Adrenal gland (tissue), 5 donors: ENCODE measurements at regions not wholly inside any gene's neighbourhood (a gene's known extent, or its start where the extent isn't known, plus 50 kb on each side); places are given as distances from the start of the nearest gene placed in this dataset.

Source experiments
- POLR2A ChIP-seq, 2 donors: fragments of 450-650 bp; IDR thresholded peaks; one replicate each; pipeline ENCODE4 v1.6.1; 2017; ENCODE audit warnings: antibody characterized with exemption in 2 of 2, mild to moderate bottlenecking in 2 of 2, moderate library complexity in 1 of 2
- TF ChIP-seq, protein P1 (sequence below), 6 experiments: fragments of 450-650 bp in 4 of 6; fragments of 200-600 bp in 2 of 6; sonication (generic) in 1 of 6; IDR thresholded peaks; 1 replicate in 5 of 6; 2 replicates in 1 of 6; pipeline versions ENCODE4 v1.5.1 to v1.8.0; 2016 to 2021; ENCODE audit warnings: antibody characterized with exemption in 6 of 6, mild to moderate bottlenecking in 2 of 6, moderate library complexity in 1 of 6
- donor health status: DM: no; HTN: no; CAD: no.

DNA sequence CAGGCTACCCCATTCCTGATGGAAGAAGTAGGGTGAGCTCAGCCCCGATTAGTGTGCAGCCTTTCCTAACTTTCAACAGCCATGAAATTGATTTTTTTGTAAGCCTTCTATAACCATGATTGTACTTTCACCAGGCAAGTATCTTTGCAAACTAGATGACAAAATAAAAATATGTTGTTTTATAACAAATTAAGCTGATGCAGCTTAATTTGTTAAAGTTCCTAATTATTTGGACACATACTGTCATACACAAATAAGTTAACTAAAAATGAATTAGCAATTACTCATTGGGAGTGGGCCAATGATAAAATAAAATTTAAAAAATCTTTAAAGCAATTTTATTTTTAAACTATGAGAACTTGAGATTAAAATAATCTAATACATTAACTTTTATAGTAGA, 113.1 kb upstream of the FANCL start:
- TF ChIP-seq, protein P1, sequence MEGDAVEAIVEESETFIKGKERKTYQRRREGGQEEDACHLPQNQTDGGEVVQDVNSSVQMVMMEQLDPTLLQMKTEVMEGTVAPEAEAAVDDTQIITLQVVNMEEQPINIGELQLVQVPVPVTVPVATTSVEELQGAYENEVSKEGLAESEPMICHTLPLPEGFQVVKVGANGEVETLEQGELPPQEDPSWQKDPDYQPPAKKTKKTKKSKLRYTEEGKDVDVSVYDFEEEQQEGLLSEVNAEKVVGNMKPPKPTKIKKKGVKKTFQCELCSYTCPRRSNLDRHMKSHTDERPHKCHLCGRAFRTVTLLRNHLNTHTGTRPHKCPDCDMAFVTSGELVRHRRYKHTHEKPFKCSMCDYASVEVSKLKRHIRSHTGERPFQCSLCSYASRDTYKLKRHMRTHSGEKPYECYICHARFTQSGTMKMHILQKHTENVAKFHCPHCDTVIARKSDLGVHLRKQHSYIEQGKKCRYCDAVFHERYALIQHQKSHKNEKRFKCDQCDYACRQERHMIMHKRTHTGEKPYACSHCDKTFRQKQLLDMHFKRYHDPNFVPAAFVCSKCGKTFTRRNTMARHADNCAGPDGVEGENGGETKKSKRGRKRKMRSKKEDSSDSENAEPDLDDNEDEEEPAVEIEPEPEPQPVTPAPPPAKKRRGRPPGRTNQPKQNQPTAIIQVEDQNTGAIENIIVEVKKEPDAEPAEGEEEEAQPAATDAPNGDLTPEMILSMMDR (IDR thresholded peaks at IDR 0.05): no peak
- TF ChIP-seq POLR2A (IDR thresholded peaks at IDR 0.05): no peak
